ENCODE measurements at regions not wholly inside any gene's neighbourhood (a gene's known extent, or its start where the extent isn't known, plus 50 kb on each side); places are given as distances from the start of the nearest gene placed in this dataset.

- no peak overlapping the region for H3K4me3 ChIP-seq (ENCODE audit: low read length)
- no peak for TF ChIP-seq ZNF274 (IDR thresholded peaks at IDR 0.05; ENCODE audit: low read depth, low read length)
These were observed 86.4 kb upstream of the FN1 start for GRCh38 chr2:215522237-215522636.

- no peak for TF ChIP-seq ZNF274 (IDR thresholded peaks at IDR 0.05; ENCODE audit: low read depth, low read length)
- H3K4me3 ChIP-seq (ENCODE audit: low read length): no peak overlapping the region
These were observed 85.2 kb upstream of the FN1 start for GRCh38 chr2:215521031-215521430.

- H3K4me3 ChIP-seq (ENCODE audit: low read length): no peak overlapping the region
- TF ChIP-seq ZNF274 (IDR thresholded peaks at IDR 0.05; ENCODE audit: low read depth, low read length): no peak
These were observed 81.5 kb upstream of the FN1 start for GRCh38 chr2:215517391-215517790.

- H3K4me3 ChIP-seq (ENCODE audit: low read length): no peak overlapping the region
- TF ChIP-seq ZNF274 (IDR thresholded peaks at IDR 0.05; ENCODE audit: low read depth, low read length): no peak
These were observed 78.6 kb upstream of the FN1 start for GRCh38 chr2:215514516-215514915.

- no peak for TF ChIP-seq ZNF274 (IDR thresholded peaks at IDR 0.05; ENCODE audit: low read depth, low read length)
These were observed 75.8 kb upstream of the FN1 start for GRCh38 chr2:215511454-215512346.

GRCh38 chr2:215507836-215508235, 72.0 kb upstream of the FN1 start:
- H3K4me3 ChIP-seq (ENCODE audit: low read length): no peak overlapping the region
- no peak for TF ChIP-seq ZNF274 (IDR thresholded peaks at IDR 0.05; ENCODE audit: low read depth, low read length)

More at GRCh38 chr2:215511454-215512346, 75.8 kb upstream of the FN1 start:
- no peak overlapping the region for H3K4me3 ChIP-seq (ENCODE audit: low read length)

GRCh38 chr2:215507136-215507535, 71.3 kb upstream of the FN1 start:
- TF ChIP-seq ZNF274 (IDR thresholded peaks at IDR 0.05; ENCODE audit: low read depth, low read length): no peak
- no peak overlapping the region for H3K4me3 ChIP-seq (ENCODE audit: low read length)

GRCh38 chr2:215506604-215506990, 70.7 kb upstream of the FN1 start:
- no peak for TF ChIP-seq ZNF274 (IDR thresholded peaks at IDR 0.05; ENCODE audit: low read depth, low read length)
- no peak overlapping the region for H3K4me3 ChIP-seq (ENCODE audit: low read length)

- H3K4me3 ChIP-seq (ENCODE audit: low read length): no peak overlapping the region
- no peak for TF ChIP-seq ZNF274 (IDR thresholded peaks at IDR 0.05; ENCODE audit: low read depth, low read length)
These were observed 69.3 kb upstream of the FN1 start for GRCh38 chr2:215505044-215505786.

GRCh38 chr2:215504547-215504946, 68.7 kb upstream of the FN1 start:
- no peak for TF ChIP-seq ZNF274 (IDR thresholded peaks at IDR 0.05; ENCODE audit: low read depth, low read length)
- no peak overlapping the region for H3K4me3 ChIP-seq (ENCODE audit: low read length)

GRCh38 chr2:215503381-215503780, 67.5 kb upstream of the FN1 start:
- H3K4me3 ChIP-seq (ENCODE audit: low read length): no peak overlapping the region
- TF ChIP-seq ZNF274 (IDR thresholded peaks at IDR 0.05; ENCODE audit: low read depth, low read length): no peak

GRCh38 chr2:215500466-215500865, 64.6 kb upstream of the FN1 start:
- no peak for TF ChIP-seq ZNF274 (IDR thresholded peaks at IDR 0.05; ENCODE audit: low read depth, low read length)
- no peak overlapping the region for H3K4me3 ChIP-seq (ENCODE audit: low read length)

GRCh38 chr2:215499331-215499730, 63.5 kb upstream of the FN1 start:
- H3K4me3 ChIP-seq (ENCODE audit: low read length): no peak overlapping the region
- TF ChIP-seq ZNF274 (IDR thresholded peaks at IDR 0.05; ENCODE audit: low read depth, low read length): no peak

GRCh38 chr2:215498431-215498830, 62.6 kb upstream of the FN1 start:
- no peak overlapping the region for H3K4me3 ChIP-seq (ENCODE audit: low read length)
- TF ChIP-seq ZNF274 (IDR thresholded peaks at IDR 0.05; ENCODE audit: low read depth, low read length): no peak

GRCh38 chr2:215493376-215493775, 57.5 kb upstream of the FN1 start:
- no peak for TF ChIP-seq ZNF274 (IDR thresholded peaks at IDR 0.05; ENCODE audit: low read depth, low read length)
- H3K4me3 ChIP-seq (ENCODE audit: low read length): no peak overlapping the region
